Kidney (tissue), 13 donors: ENCODE measurements at regions not wholly inside any gene's neighbourhood (a gene's known extent, or its start where the extent isn't known, plus 50 kb on each side); places are given as distances from the start of the nearest gene placed in this dataset.

Experiments used
- DNase-seq, 5 donors: peaks; one replicate each; pipeline ENCODE4 v3.0.0-alpha.2; 2013 to 2020
- FAIRE-seq: peaks from 2 replicates; lab custom pipeline; 2012; peaks lifted over from hg19 to GRCh38; lab: Jason Lieb, UNC
- H3K27ac ChIP-seq, 2 donors: one replicate each; pipeline ENCODE4 v1.7.0; 2013; ENCODE audit warnings: low read depth in 2 of 2, low read length in 2 of 2, inconsistent platforms in 1 of 2
- H3K27me3 ChIP-seq: one replicate; pipeline ENCODE4 v1.7.1; 2013; ENCODE audit warnings: low read length, inconsistent platforms; ENCODE audit not compliant: control insufficient read depth, insufficient read depth
- H3K36me3 ChIP-seq, 3 donors: one replicate each; pipeline versions ENCODE4 v1.7.0 to v1.7.1; 2013; ENCODE audit warnings: low read length in 3 of 3, control low read depth in 1 of 3, inconsistent platforms in 1 of 3; ENCODE audit not compliant: insufficient read depth in 3 of 3, control insufficient read depth in 2 of 3
- H3K4me1 ChIP-seq, 3 donors: one replicate each; pipeline versions ENCODE4 v1.7.0 to v1.7.1; 2013; ENCODE audit warnings: low read length in 3 of 3, inconsistent platforms in 1 of 3, low read depth in 1 of 3; ENCODE audit not compliant: control insufficient read depth in 2 of 3, insufficient read depth in 2 of 3
- H3K4me3 ChIP-seq, 3 donors: one replicate each; pipeline versions ENCODE4 v1.7.0 to v1.8.1; 2013; ENCODE audit warnings: low read length in 3 of 3, control low read depth in 1 of 3, inconsistent platforms in 1 of 3
- H3K9ac ChIP-seq, 3 donors: one replicate each; pipeline versions ENCODE4 v1.7.0 to v1.7.1; 2013; ENCODE audit warnings: low read length in 3 of 3, control low read depth in 1 of 3, inconsistent platforms in 1 of 3
- H3K9me3 ChIP-seq, 3 donors: one replicate each; pipeline versions ENCODE4 v1.7.0 to v1.7.1; 2013; ENCODE audit warnings: low read length in 3 of 3, control low read depth in 1 of 3, inconsistent platforms in 1 of 3; ENCODE audit not compliant: control insufficient read depth in 2 of 3, insufficient read depth in 1 of 3
- intact Hi-C: fragments of 100-400 bp; cut with DNase I; formaldehyde crosslinking; loops from one replicate; pipeline ENCODE4 v1.11.1; 2022
- TF ChIP-seq, protein P1 (sequence below): IDR thresholded peaks from 3 replicates; pipeline ENCODE4 v1.5.1; 2012; ENCODE audit warnings: mild to moderate bottlenecking, moderate library complexity, borderline replicate concordance; ENCODE audit not compliant: insufficient read depth; ENCODE audit errors: extremely low read depth
- donor health status: control.
- donor health status: control.
- donor health status: control.
- donor health status: control.
- donor health status: control.
- donor health status: DM: yes; HTN: yes; CAD: no.
- donor health status: Normal renal cell carcinoma (clear cell type).

DNA sequence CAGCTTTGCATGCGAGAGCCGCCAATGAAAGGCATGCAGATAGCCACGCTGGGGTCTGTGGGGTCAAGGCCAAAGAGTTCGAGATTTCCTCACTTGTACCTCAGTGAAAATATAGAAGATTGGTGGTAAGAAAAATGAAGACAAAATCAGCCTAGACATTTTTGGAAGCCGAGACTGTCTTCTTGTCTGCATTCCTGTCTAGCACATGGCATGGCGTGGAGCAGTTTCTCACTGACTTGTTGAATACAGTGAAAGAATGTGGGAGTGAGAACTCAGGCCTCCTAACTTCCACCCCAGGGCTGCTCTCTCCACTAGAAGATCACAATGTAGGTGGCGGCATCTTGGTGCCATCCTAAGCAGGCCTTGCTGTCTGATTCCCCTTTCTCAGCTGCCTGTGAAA lies 740.8 kb upstream of the HS6ST1 start:
- H3K27ac ChIP-seq = no peak overlapping the region
- no peak for FAIRE-seq

DNA sequence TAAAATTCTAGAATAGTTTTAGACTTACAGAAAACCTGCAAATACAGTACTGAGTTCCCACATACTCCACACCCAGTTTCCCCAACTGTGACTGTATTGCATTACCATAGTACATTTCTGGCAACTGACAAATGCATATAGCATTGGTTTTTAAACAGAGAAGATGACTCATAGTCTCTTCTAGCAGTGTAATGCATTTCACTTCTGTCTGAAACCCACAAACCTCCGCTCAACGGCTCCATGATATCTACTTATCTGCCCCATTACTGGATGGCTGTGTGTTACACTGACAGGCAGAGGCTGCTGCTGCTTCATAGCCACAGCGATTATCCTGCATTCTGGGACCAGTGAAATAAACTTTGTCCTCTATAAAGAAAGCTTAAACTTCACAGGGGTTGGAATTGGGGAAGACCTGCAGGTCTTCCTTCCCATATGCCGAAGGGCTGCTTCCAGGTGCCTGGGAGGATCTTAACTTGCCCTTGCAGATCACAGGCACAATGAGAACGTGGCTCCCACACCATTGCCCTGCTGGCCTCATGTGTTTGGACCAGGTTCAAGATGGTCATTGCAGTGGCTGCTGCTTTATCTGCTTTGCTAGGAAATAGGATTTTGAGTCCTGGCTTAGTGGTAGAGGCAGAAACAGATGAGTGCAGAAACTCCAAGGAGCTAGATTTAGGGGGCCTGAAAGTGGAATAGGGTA lies 742.6 kb upstream of the HS6ST1 start:
- no peaks in the 10 kb centered on the region for H3K27me3 ChIP-seq
- H3K9me3 ChIP-seq = no peaks in the 10 kb centered on the region
- H3K27ac ChIP-seq = no peak overlapping the region
- no peaks in the 10 kb centered on the region for H3K4me1 ChIP-seq
- FAIRE-seq (no peak), DNase-seq (no peak)
- intact Hi-C loops = no loop called here
- no peak overlapping the region for H3K9ac ChIP-seq
- no peaks in the 10 kb centered on the region for H3K36me3 ChIP-seq
- no peak overlapping the region for H3K4me3 ChIP-seq
- TF ChIP-seq, protein P1, sequence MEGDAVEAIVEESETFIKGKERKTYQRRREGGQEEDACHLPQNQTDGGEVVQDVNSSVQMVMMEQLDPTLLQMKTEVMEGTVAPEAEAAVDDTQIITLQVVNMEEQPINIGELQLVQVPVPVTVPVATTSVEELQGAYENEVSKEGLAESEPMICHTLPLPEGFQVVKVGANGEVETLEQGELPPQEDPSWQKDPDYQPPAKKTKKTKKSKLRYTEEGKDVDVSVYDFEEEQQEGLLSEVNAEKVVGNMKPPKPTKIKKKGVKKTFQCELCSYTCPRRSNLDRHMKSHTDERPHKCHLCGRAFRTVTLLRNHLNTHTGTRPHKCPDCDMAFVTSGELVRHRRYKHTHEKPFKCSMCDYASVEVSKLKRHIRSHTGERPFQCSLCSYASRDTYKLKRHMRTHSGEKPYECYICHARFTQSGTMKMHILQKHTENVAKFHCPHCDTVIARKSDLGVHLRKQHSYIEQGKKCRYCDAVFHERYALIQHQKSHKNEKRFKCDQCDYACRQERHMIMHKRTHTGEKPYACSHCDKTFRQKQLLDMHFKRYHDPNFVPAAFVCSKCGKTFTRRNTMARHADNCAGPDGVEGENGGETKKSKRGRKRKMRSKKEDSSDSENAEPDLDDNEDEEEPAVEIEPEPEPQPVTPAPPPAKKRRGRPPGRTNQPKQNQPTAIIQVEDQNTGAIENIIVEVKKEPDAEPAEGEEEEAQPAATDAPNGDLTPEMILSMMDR = no peak

More for the DNA sequence above, 740.8 kb upstream of the HS6ST1 start:
- H3K4me3 ChIP-seq = no peak overlapping the region
- no peaks in the 10 kb centered on the region for H3K27me3 ChIP-seq
- TF ChIP-seq, protein P1 = no peak
- no peaks in the 10 kb centered on the region for H3K36me3 ChIP-seq
- H3K4me1 ChIP-seq = no peaks in the 10 kb centered on the region
- H3K9me3 ChIP-seq = no peaks in the 10 kb centered on the region
- DNase-seq = no peak
- no peak overlapping the region for H3K9ac ChIP-seq
- intact Hi-C loops = no loop called here

DNA sequence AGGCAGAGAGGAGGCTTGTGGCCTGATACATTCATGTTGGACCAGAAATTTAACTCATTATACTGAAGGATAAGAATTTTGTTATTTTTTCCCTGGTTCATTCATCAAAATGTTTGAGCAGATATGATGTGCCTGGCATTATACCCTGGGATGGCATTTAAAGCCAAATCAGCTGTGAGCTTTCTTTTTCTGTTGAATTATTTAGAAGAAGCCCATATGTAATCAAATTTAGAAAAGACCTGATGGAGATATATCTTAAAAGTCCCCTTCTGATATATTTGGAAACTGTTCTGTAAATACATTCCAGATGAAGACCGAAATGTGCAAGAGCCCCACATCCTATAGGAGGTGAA lies 743.1 kb upstream of the HS6ST1 start:
- FAIRE-seq = no peak
- Histone ChIP-seq H3K9me3 (no peaks in the 10 kb centered on the region), H3K27ac (no peak overlapping the region), H3K4me1 (no peaks in the 10 kb centered on the region), H3K27me3 (no peaks in the 10 kb centered on the region), H3K36me3 (no peaks in the 10 kb centered on the region), H3K9ac (no peak overlapping the region), H3K4me3 (no peak overlapping the region)
- intact Hi-C loops = no loop called here
- no peak for DNase-seq
- TF ChIP-seq, protein P1 = no peak
